NCI-H2029 treated with DMSO at 0.1 percent for 48 hours (cell line): ENCODE measurements at regions not wholly inside any gene's neighbourhood (a gene's known extent, or its start where the extent isn't known, plus 50 kb on each side); places are given as distances from the start of the nearest gene placed in this dataset.

Source experiments
- DNase-seq: peaks from one replicate; lab custom pipeline; 2025; lab: John Stamatoyannopoulos, UW

DNA sequence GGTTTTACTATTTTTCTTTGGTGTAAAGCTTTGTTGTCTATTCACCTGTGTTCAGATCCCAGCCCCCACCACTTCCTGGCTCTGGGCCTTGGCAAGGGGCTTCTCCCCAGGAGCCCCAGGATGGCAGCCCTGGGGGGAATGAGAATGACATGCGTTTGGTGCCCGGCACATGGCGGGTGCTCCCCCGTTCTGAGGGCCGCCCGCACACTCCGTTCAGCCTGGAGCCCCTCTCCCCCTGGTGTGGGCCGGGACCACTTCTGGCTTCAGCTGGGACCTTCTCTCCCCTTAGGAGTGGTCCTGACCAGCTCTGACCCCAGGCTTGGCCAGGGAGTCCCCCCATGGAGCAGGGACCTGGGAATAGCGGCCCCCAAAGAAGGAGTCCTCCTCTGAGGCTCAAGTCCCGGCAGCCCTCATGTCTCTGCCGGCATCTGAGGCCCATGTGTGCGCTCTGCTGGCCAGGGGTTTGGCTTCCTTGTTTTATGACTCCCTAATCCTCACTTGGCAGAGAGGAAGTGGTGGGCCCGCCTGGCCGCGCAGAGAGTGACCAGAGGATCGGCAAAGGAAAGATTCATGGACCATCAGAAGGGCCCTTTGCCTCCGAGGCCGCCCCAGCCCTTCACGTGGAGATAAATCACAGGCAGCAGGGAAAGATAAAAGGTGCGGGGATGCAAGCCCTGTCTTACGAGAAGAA lies 57.0 kb upstream of the LMX1B start:
- DNase-seq = no peak

DNA sequence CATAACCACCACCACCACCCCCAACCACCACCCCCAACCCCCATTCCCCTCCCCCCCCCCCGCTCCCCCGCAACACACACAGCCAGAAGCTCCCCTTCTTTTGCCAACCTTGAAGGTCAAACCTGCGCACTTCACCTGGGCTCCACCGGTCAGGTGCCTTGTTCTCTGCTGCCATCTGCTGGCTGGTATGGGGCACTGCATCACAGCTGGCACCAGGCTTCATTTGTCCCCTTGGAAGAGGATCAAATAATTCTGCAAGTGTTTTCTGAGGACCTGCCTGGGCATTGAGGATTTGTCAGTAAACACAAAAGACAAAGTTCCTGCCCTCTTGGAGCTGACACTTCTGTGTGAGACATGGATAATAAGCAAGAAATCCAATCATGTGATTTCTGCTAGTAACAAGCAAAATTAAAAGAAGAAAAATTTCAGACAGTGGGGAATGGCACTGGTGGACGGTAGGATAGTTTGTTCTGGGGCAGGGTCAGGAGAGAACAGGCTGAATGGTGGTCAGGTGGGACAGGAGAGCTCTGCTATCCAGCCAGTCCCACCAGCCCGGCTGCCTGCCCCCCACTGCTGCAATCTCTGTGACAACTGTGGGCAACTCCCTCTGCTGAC lies 55.6 kb upstream of the LMX1B start:
- peak; percentile 78 for DNase-seq

DNA sequence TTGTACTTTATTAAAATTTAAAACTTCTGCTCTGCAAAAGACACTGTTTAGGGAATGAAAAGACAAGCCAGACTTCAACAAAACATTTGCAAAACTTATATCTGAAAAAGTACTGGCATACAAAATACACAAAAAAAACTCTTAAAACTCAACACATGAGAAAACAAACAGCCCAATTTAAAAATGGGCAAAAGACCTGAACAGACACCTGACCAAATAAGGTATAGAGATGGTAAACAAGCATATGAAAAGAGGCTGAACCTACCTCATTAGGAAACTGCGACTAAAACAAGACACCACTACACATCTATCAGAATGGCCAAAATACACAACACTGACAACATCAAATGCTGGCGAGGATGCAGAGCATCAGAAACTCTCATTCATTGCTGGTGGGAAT lies 54.4 kb upstream of the LMX1B start:
- no peak for DNase-seq

DNA sequence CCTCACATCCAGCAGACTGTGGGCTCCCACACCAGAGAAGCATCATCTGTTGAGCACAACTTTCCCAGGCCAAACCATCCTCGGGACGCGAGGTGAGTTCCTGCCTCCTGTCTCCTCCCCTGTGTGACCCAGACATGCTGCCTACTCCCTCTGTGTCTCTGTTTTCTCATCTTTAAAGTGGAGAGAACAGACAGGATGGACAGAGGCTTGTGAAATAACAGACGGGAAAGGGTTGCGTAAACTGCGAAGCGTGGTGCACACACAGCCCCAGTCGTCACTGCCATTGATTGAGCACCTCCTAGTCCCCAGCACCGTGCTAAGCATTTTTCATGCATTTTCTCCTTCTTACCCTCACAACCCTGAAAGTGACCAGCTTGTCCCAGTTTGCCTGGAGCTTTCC lies 52.1 kb upstream of the LMX1B start:
- no peak for DNase-seq

DNA sequence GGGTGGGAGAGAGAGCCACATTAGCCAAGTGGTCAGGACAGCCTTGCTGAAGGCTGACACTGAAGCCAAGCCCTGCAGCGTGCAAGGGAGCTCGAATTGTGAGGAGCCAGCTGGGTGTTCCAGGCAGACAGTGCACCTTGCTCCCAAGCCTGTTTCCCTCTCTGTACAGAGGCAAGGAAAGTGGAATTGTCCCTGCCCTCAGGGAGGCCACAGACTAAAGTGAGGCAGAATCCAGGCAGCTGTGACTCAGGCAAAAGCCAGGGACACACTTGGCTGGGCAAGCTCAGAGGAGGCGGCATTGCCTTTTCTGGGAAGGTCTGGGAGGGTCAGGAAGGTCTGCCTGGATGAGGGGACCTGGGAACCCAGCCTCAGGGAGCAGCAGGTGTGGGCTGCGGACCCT lies 50.2 kb upstream of the LMX1B start:
- no peak for DNase-seq
